SK-N-DZ (cell line): ENCODE measurements at regions not wholly inside any gene's neighbourhood (a gene's known extent, or its start where the extent isn't known, plus 50 kb on each side); places are given as distances from the start of the nearest gene placed in this dataset.

Source experiments
- DNase-seq: peaks from one replicate; pipeline ENCODE4 v3.0.0-alpha.2; 2015; ENCODE audit warnings: low spot score

- DNase-seq, result no peak
These were observed 180.6 kb upstream of the HDAC4 start for GRCh38 chr2:239581352-239581901.

DNA sequence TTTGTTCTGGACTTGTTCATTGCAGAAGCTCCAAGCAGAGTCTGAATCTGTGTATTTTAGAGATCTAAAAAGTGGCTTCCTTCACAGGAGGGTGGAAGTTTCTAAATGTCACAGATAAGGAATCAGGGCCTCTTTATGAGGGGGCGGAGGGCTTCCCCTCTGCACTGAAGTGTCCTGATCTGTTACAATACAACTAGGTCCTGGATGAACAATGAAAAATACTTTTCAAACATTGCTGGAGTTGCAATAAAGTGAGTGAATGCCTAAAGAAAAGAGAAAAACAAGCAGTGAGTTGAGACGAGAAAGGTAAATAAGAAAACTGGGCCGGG is 179.3 kb upstream of the HDAC4 start:
- no peak for DNase-seq

- no peak for DNase-seq
These were observed 178.8 kb upstream of the HDAC4 start for GRCh38 chr2:239579524-239580198.

- no peak for DNase-seq
These were observed 178.3 kb upstream of the HDAC4 start for GRCh38 chr2:239579081-239579480.

DNA sequence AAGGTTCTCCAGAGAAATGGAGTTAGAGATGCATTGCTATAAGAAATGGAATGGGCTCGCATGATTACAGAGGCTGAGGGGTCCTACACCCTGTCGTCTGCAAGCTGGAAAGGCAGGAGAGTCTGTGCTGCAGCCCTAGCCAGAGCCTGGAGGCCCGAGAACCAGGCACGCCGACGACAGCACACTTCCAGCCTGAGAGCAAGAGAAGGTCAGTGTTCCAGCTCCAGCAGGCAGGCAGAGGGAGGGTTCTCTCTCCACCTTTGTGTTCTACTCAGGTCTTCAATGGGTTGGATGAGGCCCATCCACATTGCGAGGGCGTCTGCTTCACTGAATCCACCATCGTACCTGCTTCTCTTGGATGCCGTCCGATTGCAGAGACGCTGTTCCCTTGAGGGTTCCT is 177.6 kb upstream of the HDAC4 start:
- no peak for DNase-seq

DNA sequence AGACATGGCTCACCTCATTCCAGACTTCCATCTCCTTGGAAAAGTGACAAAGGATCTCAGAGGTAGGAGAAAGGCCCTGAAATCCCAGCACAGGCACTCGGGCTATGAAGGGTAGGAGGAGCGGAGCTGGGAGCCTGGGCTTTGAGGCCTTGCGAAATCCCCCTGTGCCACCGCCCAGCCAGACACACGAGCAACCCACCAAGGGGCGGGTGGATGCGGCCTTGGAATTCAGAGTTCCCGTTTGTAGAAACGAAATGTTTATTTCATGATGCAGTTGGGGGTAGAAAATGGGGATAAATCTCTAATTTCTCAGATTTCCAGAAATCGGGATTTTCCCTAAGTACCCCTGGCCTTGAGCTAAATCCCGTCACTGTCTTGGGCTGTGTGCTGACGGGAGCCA is 177.1 kb upstream of the HDAC4 start:
- no peak for DNase-seq

- no peak for DNase-seq
These were observed 176.2 kb upstream of the HDAC4 start for GRCh38 chr2:239576784-239577685.

- no peak for DNase-seq
These were observed 175.2 kb upstream of the HDAC4 start for GRCh38 chr2:239575931-239576445.

- DNase-seq, result no peak
These were observed 173.8 kb upstream of the HDAC4 start for GRCh38 chr2:239574434-239575156.

- no peak for DNase-seq
These were observed 173.2 kb upstream of the HDAC4 start for GRCh38 chr2:239574054-239574433.

DNA sequence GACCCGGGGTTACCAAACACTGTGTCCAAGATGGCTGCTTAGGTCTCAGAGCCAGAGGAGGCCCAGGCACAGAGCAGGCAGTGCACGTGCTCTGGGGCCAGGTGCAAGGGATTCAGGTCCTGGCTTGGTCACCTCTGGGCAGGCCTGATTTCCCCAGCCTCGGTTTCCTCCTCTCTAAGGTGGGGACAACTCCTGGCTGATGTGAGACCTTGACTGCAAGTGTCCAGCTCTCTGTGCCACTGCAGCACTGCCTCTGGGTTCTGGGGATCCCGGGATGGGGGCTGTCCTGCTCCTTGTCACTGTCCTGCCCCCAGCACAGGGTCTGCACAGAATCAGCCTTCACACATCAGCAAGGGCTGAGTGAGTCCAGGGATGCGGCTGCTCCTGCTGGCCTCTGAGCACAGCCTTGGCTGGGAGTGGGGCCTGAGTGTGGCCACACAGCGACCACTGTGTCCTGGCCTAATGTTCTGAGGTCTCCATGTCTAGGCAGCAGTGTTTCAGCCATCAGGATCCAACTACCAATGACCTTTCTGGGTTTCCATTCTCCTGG is 170.2 kb upstream of the HDAC4 start:
- no peak for DNase-seq

DNA sequence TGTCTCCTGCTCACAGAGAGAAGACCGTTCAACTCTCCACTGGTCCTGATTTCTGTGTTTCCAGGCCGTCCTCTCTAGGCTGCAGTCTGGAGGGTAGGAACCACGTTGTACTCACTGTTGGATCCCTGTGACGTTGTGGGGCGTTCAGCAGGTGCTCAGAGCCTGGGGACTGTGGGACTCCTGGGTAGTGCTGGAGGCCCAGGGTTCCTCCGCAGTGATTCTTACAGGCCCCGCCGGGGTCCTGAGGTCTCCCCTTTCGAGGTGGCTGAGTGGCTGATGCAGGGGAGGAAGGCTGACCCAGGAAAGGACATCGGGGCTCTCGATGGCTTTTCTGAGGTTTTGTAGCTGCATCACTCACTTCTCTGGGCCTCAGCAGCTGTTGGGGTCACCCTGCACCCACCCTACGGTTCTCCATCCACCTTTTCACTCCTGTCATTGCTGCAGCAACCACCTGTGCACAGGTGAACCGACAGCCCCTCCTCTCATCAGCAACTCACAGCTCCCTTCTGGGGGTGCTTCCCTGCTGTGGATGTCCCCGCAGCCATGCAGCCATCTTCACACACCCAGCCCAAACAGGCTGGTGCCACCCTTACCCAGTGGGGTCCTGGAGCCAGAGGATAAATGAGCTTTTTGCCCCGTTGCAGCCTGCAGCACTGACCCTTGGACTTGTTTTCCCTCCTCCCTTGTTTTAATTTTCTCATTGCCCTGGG is 169.6 kb upstream of the HDAC4 start:
- DNase-seq, result no peak

DNA sequence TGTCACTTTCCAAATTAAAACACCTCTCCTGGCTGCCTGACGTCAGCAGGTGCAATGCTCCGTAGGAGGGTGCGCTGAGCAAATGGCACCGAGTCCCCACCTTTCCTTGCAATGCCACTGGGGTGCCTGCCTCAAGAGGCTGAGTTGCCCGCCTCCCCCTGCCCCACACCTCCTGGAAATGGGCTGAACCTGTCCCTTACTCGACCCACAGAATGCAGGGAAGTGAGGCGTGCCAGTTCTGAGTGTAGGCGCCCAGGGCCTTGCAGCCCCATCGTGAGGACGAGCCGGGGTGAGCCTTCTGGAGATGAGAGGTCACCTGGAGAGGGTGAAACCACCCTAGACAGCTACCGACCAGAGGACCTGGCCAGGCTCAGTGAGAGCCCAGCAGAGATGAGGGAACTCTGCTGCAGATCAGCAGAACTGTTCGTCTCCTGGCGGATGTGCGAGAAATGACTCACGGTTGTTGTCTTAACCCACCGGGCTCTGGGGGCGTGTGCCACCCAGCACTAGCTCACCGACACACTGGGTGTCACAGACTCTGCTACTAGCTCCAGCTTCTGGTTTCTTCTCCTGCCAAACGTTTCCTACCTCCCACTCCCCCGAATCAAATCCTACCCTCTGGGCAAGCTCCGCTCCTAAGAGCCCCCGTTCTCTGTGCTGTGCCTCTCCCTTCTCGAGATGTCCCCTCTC is 168.7 kb upstream of the HDAC4 start:
- no peak for DNase-seq

- DNase-seq, result no peak
These were observed 167.8 kb upstream of the HDAC4 start for GRCh38 chr2:239568601-239569000.

- DNase-seq, result no peak
These were observed 167.0 kb upstream of the HDAC4 start for GRCh38 chr2:239567786-239568185.

- DNase-seq, result no peak
These were observed 166.3 kb upstream of the HDAC4 start for GRCh38 chr2:239566995-239567568.

DNA sequence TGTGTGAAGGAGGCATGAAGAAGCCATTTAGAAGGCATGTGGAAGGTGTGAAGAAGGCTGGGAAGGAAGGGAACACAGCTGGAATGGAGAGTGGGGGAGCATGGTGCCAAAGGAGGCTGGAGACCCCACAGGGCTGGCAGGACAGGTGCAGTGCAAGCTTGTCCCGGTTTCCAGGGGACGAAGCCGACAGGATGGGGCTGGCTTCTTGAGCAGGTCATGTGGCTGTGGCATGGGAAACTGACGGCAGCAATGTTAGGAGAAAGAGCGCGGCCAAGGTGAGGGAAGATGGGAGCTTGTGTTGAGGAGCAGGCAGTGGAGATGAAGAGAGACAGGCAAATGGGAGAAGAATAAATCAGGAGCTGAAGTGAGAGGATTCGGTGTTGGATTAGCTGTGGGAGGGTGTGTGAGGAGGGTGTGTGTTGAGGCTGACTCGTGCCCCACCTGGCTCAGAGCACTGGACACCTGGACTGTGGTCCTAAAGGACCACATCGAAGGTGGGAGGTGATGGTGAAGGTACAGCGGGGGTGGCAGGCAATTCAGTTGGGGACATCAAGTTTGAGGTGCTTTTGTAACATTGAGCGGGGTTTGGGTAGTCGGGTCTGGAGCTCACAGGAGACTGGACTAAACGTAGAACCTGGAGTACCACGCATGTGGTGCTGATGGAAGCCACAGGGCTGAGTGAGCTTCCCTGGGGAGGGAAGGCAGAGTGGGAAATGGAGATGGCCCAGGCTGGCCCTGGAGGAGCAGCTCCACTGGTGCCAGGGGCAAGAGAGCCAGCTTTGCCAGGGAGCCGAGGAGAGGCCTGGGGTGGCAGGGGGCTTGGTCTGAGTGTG is 165.6 kb upstream of the HDAC4 start:
- no peak for DNase-seq

- DNase-seq, result no peak
These were observed 163.8 kb upstream of the HDAC4 start for GRCh38 chr2:239564587-239564986.

- DNase-seq, result no peak
These were observed 162.7 kb upstream of the HDAC4 start for GRCh38 chr2:239563561-239563960.
